ENCODE measurements at regions not wholly inside any gene's neighbourhood (a gene's known extent, or its start where the extent isn't known, plus 50 kb on each side); places are given as distances from the start of the nearest gene placed in this dataset.

- TF ChIP-seq, protein P1, sequence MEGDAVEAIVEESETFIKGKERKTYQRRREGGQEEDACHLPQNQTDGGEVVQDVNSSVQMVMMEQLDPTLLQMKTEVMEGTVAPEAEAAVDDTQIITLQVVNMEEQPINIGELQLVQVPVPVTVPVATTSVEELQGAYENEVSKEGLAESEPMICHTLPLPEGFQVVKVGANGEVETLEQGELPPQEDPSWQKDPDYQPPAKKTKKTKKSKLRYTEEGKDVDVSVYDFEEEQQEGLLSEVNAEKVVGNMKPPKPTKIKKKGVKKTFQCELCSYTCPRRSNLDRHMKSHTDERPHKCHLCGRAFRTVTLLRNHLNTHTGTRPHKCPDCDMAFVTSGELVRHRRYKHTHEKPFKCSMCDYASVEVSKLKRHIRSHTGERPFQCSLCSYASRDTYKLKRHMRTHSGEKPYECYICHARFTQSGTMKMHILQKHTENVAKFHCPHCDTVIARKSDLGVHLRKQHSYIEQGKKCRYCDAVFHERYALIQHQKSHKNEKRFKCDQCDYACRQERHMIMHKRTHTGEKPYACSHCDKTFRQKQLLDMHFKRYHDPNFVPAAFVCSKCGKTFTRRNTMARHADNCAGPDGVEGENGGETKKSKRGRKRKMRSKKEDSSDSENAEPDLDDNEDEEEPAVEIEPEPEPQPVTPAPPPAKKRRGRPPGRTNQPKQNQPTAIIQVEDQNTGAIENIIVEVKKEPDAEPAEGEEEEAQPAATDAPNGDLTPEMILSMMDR (IDR thresholded peaks at IDR 0.05) = no peak
- TF ChIP-seq EZH2phosphoT487 (IDR thresholded peaks at IDR 0.05) = no peak
These were observed 217.6 kb downstream of the SNCA start for GRCh38 chr4:89619206-89619962.

Measured in neural progenitor cell (in vitro differentiated cells).